SK-N-SH (cell line): ENCODE measurements at regions not wholly inside any gene's neighbourhood (a gene's known extent, or its start where the extent isn't known, plus 50 kb on each side); places are given as distances from the start of the nearest gene placed in this dataset.

Source experiments
- CTCF ChIA-PET: fragments of 300-600, 350-600 bp; formaldehyde crosslinking; extraction: SDS; loops from one replicate; lab custom pipeline; 2021; lab: Yijun Ruan, JAX
- POLR2A ChIA-PET: fragments of 350-600 bp; sonication (Branson Sonifier 250); formaldehyde crosslinking; extraction: SDS; loops from one replicate; lab custom pipeline; 2020; ENCODE audit warnings: antibody characterized with exemption, inconsistent platforms; lab: Yijun Ruan, JAX
- DNase-seq: peaks from one replicate; pipeline ENCODE4 v3.0.0; 2012
- H2AFZ ChIP-seq: fragments of 200-600 bp; sonication (generic); 2 replicates; pipeline ENCODE4 v1.8.1; 2016; ENCODE audit warnings: antibody characterized with exemption, mild to moderate bottlenecking, low read depth
- H3F3A ChIP-seq: fragments of 200-600 bp; sonication (generic); replicated peaks from 2 replicates; pipeline ENCODE3; 2016; ENCODE audit warnings: antibody characterized with exemption, mild to moderate bottlenecking; ENCODE audit not compliant: insufficient read depth
- H3K27ac ChIP-seq, 2 experiments: fragments of 200-500 bp in 1 of 2; fragments of 200-600 bp in 1 of 2; sonication (Bioruptor generic) in 1 of 2; sonication (generic), shearing (Covaris generic) in 1 of 2; 2 replicates each; pipeline versions ENCODE4 v1.5.1 to v1.6.1; 2014 to 2016; ENCODE audit warnings: low read depth in 2 of 2, inconsistent platforms in 1 of 2, low read length in 1 of 2, mild to moderate bottlenecking in 1 of 2, mixed read lengths in 1 of 2
- H3K27me3 ChIP-seq: fragments of 200-600 bp; sonication (generic), shearing (Covaris generic); 2 replicates; pipeline ENCODE4 v1.6.1; 2016; ENCODE audit warnings: mixed run types; ENCODE audit not compliant: insufficient read depth
- H3K36me3 ChIP-seq, 2 experiments: fragments of 200-500 bp in 1 of 2; fragments of 200-600 bp in 1 of 2; sonication (Bioruptor generic) in 1 of 2; sonication (generic) in 1 of 2; replicated peaks in 1 of 2; 2 replicates each; pipeline versions ENCODE3 to v1.5.1; 2014 to 2016; ENCODE audit warnings: low read length in 1 of 2, mild to moderate bottlenecking in 1 of 2; ENCODE audit not compliant: insufficient read depth in 2 of 2, control insufficient read depth in 1 of 2
- H3K4me1 ChIP-seq, 2 experiments: fragments of 200-500 bp in 1 of 2; fragments of 200-600 bp in 1 of 2; sonication (Bioruptor generic) in 1 of 2; sonication (generic), shearing (Covaris generic) in 1 of 2; 2 replicates each; pipeline versions ENCODE4 v1.5.1 to v1.6.1; 2014 to 2016; ENCODE audit warnings: low read depth in 1 of 2, low read length in 1 of 2, mixed run types in 1 of 2; ENCODE audit not compliant: insufficient read depth in 2 of 2, control insufficient read depth in 1 of 2
- H3K4me2 ChIP-seq: fragments of 200-600 bp; sonication (generic), shearing (Covaris generic); 2 replicates; pipeline ENCODE4 v1.6.1; 2017; ENCODE audit warnings: mixed run types
- H3K4me3 ChIP-seq, 2 experiments: fragments of 200-500 bp in 1 of 2; fragments of 200-600 bp in 1 of 2; sonication (Bioruptor generic) in 1 of 2; sonication (generic), shearing (Covaris generic) in 1 of 2; 2 replicates each; pipeline versions ENCODE4 v1.5.1 to v1.8.1; 2014 to 2016; ENCODE audit warnings: low read depth in 2 of 2, inconsistent platforms in 1 of 2, low read length in 1 of 2, mild to moderate bottlenecking in 1 of 2, mixed read lengths in 1 of 2, moderate library complexity in 1 of 2
- H3K79me2 ChIP-seq: fragments of 200-600 bp; sonication (generic); 2 replicates; pipeline ENCODE4 v1.8.1; 2017; ENCODE audit warnings: mild to moderate bottlenecking; ENCODE audit not compliant: insufficient read depth
- H3K9ac ChIP-seq: fragments of 200-600 bp; sonication (generic); 2 replicates; pipeline ENCODE4 v1.6.1; 2017; ENCODE audit warnings: mixed run types
- H3K9me2 ChIP-seq: fragments of 200-600 bp; sonication (generic); 2 replicates; pipeline ENCODE4 v1.6.1; 2017; ENCODE audit warnings: mixed run types
- H3K9me3 ChIP-seq: fragments of 200-600 bp; sonication (generic); 2 replicates; pipeline ENCODE4 v1.6.1; 2017; ENCODE audit warnings: mixed run types, mild to moderate bottlenecking, moderate library complexity
- H4K20me1 ChIP-seq: fragments of 200-600 bp; sonication (generic); 2 replicates; pipeline ENCODE4 v1.6.1; 2017; ENCODE audit warnings: mild to moderate bottlenecking, mixed run types; ENCODE audit not compliant: insufficient read depth
- CHD2 ChIP-seq: fragments of 150-350 bp; IDR thresholded peaks from 2 replicates; pipeline ENCODE4 v1.6.1; 2018; ENCODE audit warnings: low read length; ENCODE audit not compliant: partially characterized antibody
- EP300 ChIP-seq, 2 experiments: IDR thresholded peaks; 2 replicates each; pipeline versions ENCODE4 v1.4.0 to v1.6.1; 2012; ENCODE audit warnings: borderline replicate concordance in 1 of 2, low read depth in 1 of 2, low read length in 1 of 2
- IRF3 ChIP-seq: fragments of 150-350 bp; IDR thresholded peaks from 2 replicates; pipeline ENCODE4 v1.6.1; 2016; ENCODE audit warnings: mild to moderate bottlenecking, low read depth, low read length
- NFIC ChIP-seq: IDR thresholded peaks from 2 replicates; pipeline ENCODE4 v1.4.0; 2012; ENCODE audit warnings: borderline replicate concordance
- REST ChIP-seq: IDR thresholded peaks from 2 replicates; pipeline ENCODE4 v1.6.1; 2012; ENCODE audit warnings: mild to moderate bottlenecking, low read depth, low read length, moderate library complexity
- SMC3 ChIP-seq: IDR thresholded peaks from 2 replicates; pipeline ENCODE4 v1.6.1; 2012; ENCODE audit warnings: low read depth, low read length, improper control_type of control experiment
- USF1 ChIP-seq: IDR thresholded peaks from 2 replicates; pipeline ENCODE4 v1.4.0; 2012; ENCODE audit warnings: low read depth, borderline replicate concordance
- ZBTB33 ChIP-seq: IDR thresholded peaks from 2 replicates; pipeline ENCODE4 v1.4.0; 2012; ENCODE audit warnings: low read depth, borderline replicate concordance
- WGBS: methylation state at CpG from one replicate; pipeline ENCODE4 v1.1.6; 2017; ENCODE audit warnings: low lambda C conversion rate; 5-methylcytosine and 5-hydroxymethylcytosine counted together

GRCh38 chr5:159645179-159645846 lies 271.0 kb upstream of the ADRA1B start:
- Histone ChIP-seq H3K9me3 (no peaks in the 10 kb centered on the region), H3K4me2 (no peak overlapping the region), H3F3A (no peaks in the 10 kb centered on the region), H3K27ac (no peak overlapping the region), H3K9ac (no peak overlapping the region), H3K4me3 (no peak overlapping the region), H3K36me3 (no peaks in the 10 kb centered on the region), H3K9me2 (no peaks in the 10 kb centered on the region), H3K79me2 (no peaks in the 10 kb centered on the region), H3K4me1 (no peaks in the 10 kb centered on the region), H3K27me3 (no peaks in the 10 kb centered on the region), H2AFZ (no peak overlapping the region), H4K20me1 (no peaks in the 10 kb centered on the region)
- DNase-seq: no peak
- no peak for TF ChIP-seq NFIC
- TF ChIP-seq REST: no peak
- no peak for TF ChIP-seq IRF3
- no peak for TF ChIP-seq CHD2
- TF ChIP-seq SMC3: no peak
- no peak for TF ChIP-seq EP300 (IDR thresholded peaks at IDR 0.05; ENCODE audit: borderline replicate concordance in 1 of 2, low read depth in 1 of 2, low read length in 1 of 2)
- TF ChIP-seq USF1: no peak
- no peak for TF ChIP-seq ZBTB33
- ChIA-PET POLR2A (no interaction called here), CTCF (interaction anchor here (1.4 to 1.5 kb wide), 2 partner anchors 10 to 342 kb away, joined by 3 read pairs; no protein-coding TSS in a partner anchor)
- WGBS: 37% methylated on average over 7 of the region's 7 CpGs
